HFFc6 (cell line): ENCODE measurements at regions not wholly inside any gene's neighbourhood (a gene's known extent, or its start where the extent isn't known, plus 50 kb on each side); places are given as distances from the start of the nearest gene placed in this dataset.

Experiments used
- DNase-seq: peaks from one replicate; pipeline ENCODE4 v3.0.0-alpha.2; 2018
- H3K27ac Mint-ChIP-seq: 2 replicates; pipeline ENCODE4 v1.8.0; 2020; ENCODE audit warnings: mild to moderate bottlenecking, mixed read lengths
- H3K27me3 Mint-ChIP-seq: 2 replicates; pipeline ENCODE4 v1.8.0; 2021; ENCODE audit warnings: mild to moderate bottlenecking, moderate library complexity, mixed read lengths; ENCODE audit not compliant: insufficient read depth
- H3K36me3 Mint-ChIP-seq: 2 replicates; pipeline ENCODE4 v1.8.0; 2021; ENCODE audit warnings: low read depth, mixed read lengths
- H3K4me1 Mint-ChIP-seq: 2 replicates; pipeline ENCODE4 v1.8.0; 2020; ENCODE audit warnings: low read depth, mixed read lengths
- H3K4me3 Mint-ChIP-seq: 2 replicates; pipeline ENCODE4 v1.8.0; 2020; ENCODE audit warnings: mild to moderate bottlenecking, moderate library complexity, mixed read lengths
- H3K9me3 Mint-ChIP-seq: 2 replicates; pipeline ENCODE4 v1.8.0; 2020; ENCODE audit warnings: mild to moderate bottlenecking, mixed read lengths
- CTCF ChIP-seq: fragments of 200-600 bp; sonication (generic); IDR thresholded peaks from 2 replicates; pipeline ENCODE4 v1.5.0; 2021; ENCODE audit warnings: antibody characterized with exemption, mild to moderate bottlenecking

GRCh38 chr3:148023994-148024393, 614.8 kb downstream of the ZIC1 start:
- Mint-ChIP-seq H3K4me1 (peaks cover 56% of the 10 kb centered on the region; the same call in 1 of the 2 replicates), H3K9me3 (no peaks in the 10 kb centered on the region; the same call in 1 of the 2 replicates), H3K27me3 (no peaks in the 10 kb centered on the region), H3K36me3 (no peaks in the 10 kb centered on the region; the same call in 1 of the 2 replicates), H3K27ac (peak overlapping the region; percentile 46; the same call in 1 of the 2 replicates), H3K4me3 (peak overlapping the region; percentile 47; the same call in 1 of the 2 replicates)
- peak; percentile 21 for DNase-seq
- TF ChIP-seq CTCF: no peak

- H3K4me1 Mint-ChIP-seq: peaks cover 49% of the 10 kb centered on the region; the same call in 1 of the 2 replicates
- peak overlapping the region; percentile 19; the same call in 1 of the 2 replicates for H3K4me3 Mint-ChIP-seq
- no peaks in the 10 kb centered on the region; the same call in 1 of the 2 replicates for H3K9me3 Mint-ChIP-seq
- H3K27ac Mint-ChIP-seq: no peak overlapping the region
- no peak for DNase-seq
- no peaks in the 10 kb centered on the region for H3K27me3 Mint-ChIP-seq
- no peaks in the 10 kb centered on the region; the same call in 1 of the 2 replicates for H3K36me3 Mint-ChIP-seq
- TF ChIP-seq CTCF: no peak
Observed at GRCh38 chr3:148026009-148026588, 616.9 kb downstream of the ZIC1 start.

GRCh38 chr3:148030975-148031374, 621.8 kb downstream of the ZIC1 start:
- no peak overlapping the region for H3K4me3 Mint-ChIP-seq
- H3K4me1 Mint-ChIP-seq: peaks cover 4% of the 10 kb centered on the region; the same call in 1 of the 2 replicates
- H3K9me3 Mint-ChIP-seq: no peaks in the 10 kb centered on the region
- no peaks in the 10 kb centered on the region for H3K36me3 Mint-ChIP-seq
- no peak for TF ChIP-seq CTCF
- DNase-seq: no peak
- H3K27me3 Mint-ChIP-seq: no peaks in the 10 kb centered on the region
- no peak overlapping the region for H3K27ac Mint-ChIP-seq

GRCh38 chr3:148034353-148034752, 625.2 kb downstream of the ZIC1 start:
- TF ChIP-seq CTCF: no peak
- peaks cover 18% of the 10 kb centered on the region; the same call in 1 of the 2 replicates for H3K4me1 Mint-ChIP-seq
- no peak for DNase-seq
- H3K27me3 Mint-ChIP-seq: no peaks in the 10 kb centered on the region
- no peak overlapping the region for H3K27ac Mint-ChIP-seq
- no peaks in the 10 kb centered on the region for H3K36me3 Mint-ChIP-seq
- H3K4me3 Mint-ChIP-seq: no peak overlapping the region
- H3K9me3 Mint-ChIP-seq: peaks cover 3% of the 10 kb centered on the region; the same call in 1 of the 2 replicates

- H3K4me3 Mint-ChIP-seq: no peak overlapping the region; the same call in 1 of the 2 replicates
- no peak overlapping the region for H3K27ac Mint-ChIP-seq
- no peak for DNase-seq
- peaks cover 20% of the 10 kb centered on the region; the same call in 1 of the 2 replicates for H3K4me1 Mint-ChIP-seq
- no peak for TF ChIP-seq CTCF
- H3K9me3 Mint-ChIP-seq: peaks cover 3% of the 10 kb centered on the region; the same call in 1 of the 2 replicates
- H3K27me3 Mint-ChIP-seq: no peaks in the 10 kb centered on the region
- H3K36me3 Mint-ChIP-seq: no peaks in the 10 kb centered on the region
Observed at GRCh38 chr3:148036331-148036876, 627.2 kb downstream of the ZIC1 start.
